ENCODE measurements at regions not wholly inside any gene's neighbourhood (a gene's known extent, or its start where the extent isn't known, plus 50 kb on each side); places are given as distances from the start of the nearest gene placed in this dataset.

GRCh38 chr2:52859065-52859464 is 908.5 kb upstream of the CHAC2 start:
- TF ChIP-seq CTCF (IDR thresholded peaks at IDR 0.05) (no peak), JUNB (IDR thresholded peaks at IDR 0.05) (no peak), MYC (IDR thresholded peaks at IDR 0.05; ENCODE audit: borderline replicate concordance, low read length) (no peak), RFX5 (IDR thresholded peaks at IDR 0.05) (no peak)

Measured in A549 (cell line).